ENCODE measurements at regions not wholly inside any gene's neighbourhood (a gene's known extent, or its start where the extent isn't known, plus 50 kb on each side); places are given as distances from the start of the nearest gene placed in this dataset.

DNA sequence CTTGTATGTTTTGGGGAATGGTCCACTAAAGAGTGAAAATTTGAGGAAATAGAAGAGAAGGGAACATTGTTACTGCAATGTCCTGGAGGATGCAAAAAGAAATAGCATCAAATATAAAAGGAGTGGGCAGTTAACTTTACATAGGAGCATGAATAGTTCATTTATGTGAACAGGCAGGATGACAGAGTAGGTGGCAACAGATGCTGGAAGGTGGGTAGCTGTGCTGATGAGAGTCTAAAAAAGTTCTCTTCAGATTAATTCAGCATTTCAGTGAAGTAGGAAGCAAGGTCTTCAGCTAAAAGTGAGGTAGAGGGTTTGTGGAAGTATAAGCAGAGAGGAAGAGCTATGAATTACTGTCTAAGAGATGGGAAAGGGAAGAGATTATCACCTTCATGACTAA is 276.5 kb downstream of the KIF2B start:
- Histone ChIP-seq H3K9me3 (no peaks in the 10 kb centered on the region), H3K27ac (no peak overlapping the region), H3K4me1 (replicated peaks) (no peaks in the 10 kb centered on the region), H3K36me3 (no peaks in the 10 kb centered on the region), H3K27me3 (replicated peaks; ENCODE audit: insufficient read depth) (no peaks in the 10 kb centered on the region), H3K4me3 (no peak overlapping the region)
- TF ChIP-seq, protein P1, sequence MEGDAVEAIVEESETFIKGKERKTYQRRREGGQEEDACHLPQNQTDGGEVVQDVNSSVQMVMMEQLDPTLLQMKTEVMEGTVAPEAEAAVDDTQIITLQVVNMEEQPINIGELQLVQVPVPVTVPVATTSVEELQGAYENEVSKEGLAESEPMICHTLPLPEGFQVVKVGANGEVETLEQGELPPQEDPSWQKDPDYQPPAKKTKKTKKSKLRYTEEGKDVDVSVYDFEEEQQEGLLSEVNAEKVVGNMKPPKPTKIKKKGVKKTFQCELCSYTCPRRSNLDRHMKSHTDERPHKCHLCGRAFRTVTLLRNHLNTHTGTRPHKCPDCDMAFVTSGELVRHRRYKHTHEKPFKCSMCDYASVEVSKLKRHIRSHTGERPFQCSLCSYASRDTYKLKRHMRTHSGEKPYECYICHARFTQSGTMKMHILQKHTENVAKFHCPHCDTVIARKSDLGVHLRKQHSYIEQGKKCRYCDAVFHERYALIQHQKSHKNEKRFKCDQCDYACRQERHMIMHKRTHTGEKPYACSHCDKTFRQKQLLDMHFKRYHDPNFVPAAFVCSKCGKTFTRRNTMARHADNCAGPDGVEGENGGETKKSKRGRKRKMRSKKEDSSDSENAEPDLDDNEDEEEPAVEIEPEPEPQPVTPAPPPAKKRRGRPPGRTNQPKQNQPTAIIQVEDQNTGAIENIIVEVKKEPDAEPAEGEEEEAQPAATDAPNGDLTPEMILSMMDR (IDR thresholded peaks at IDR 0.05) = no peak
- TF ChIP-seq POLR2A (IDR thresholded peaks at IDR 0.05) (no peak), POLR2AphosphoS5 (IDR thresholded peaks at IDR 0.05) (no peak)
- DNase-seq (ENCODE audit: low spot score) = no peak
- intact Hi-C loops (cut with DNase I) = no loop called here

DNA sequence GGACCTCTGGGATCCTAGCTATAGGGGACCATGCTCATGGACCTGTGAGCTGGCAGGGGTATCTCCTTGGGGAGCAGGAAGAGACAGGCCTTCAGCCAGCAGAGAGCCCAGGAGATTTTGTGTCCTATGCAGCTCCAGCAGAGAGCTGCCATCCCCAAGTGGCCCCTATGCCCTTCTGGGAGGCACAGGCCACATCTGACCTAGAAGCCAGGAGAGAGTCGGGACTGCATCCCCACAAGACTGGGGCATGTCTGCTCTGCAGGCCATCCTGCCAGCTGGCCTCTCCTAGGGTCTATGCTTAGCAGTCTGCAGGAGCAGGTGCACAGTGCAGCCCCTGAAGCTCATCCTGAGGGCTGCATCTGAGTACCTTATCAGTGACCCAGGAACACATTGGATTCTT is 279.5 kb downstream of the KIF2B start:
- H3K9me3 ChIP-seq = no peaks in the 10 kb centered on the region
- TF ChIP-seq, protein P1 (IDR thresholded peaks at IDR 0.05) = no peak
- TF ChIP-seq POLR2A (IDR thresholded peaks at IDR 0.05) (no peak), POLR2AphosphoS5 (IDR thresholded peaks at IDR 0.05) (no peak)
- 100% methylated on average over 1 of the region's 1 CpG for WGBS
- H3K27me3 ChIP-seq (replicated peaks; ENCODE audit: insufficient read depth) = no peaks in the 10 kb centered on the region
- H3K4me1 ChIP-seq (replicated peaks) = no peaks in the 10 kb centered on the region
- H3K36me3 ChIP-seq = no peaks in the 10 kb centered on the region
- H3K4me3 ChIP-seq = no peak overlapping the region
- no peak for DNase-seq (ENCODE audit: low spot score)
- intact Hi-C loops (cut with DNase I) = no loop called here
- H3K27ac ChIP-seq = no peak overlapping the region

DNA sequence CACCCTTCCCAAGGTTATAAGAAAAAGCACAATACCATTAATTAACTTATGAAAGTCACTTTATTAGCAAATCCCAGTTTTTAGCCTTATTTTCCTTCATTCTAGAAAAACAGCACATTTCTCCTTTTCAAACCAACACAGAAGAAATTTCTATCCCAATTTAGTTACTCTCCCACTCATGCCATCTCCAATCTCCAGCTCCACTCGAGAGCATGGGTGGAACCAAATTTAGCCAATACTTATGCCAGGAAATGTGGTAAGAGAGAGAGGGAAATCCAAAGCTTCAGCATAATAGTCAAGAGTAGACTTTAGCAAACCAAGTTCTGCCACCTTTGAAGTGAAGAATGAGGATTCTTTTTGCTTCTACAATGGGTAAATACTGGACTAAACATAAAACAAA is 288.8 kb downstream of the KIF2B start:
- no peak for TF ChIP-seq POLR2AphosphoS5 (IDR thresholded peaks at IDR 0.05)
- TF ChIP-seq, protein P1 (IDR thresholded peaks at IDR 0.05) = no peak
- no peak for TF ChIP-seq POLR2A (IDR thresholded peaks at IDR 0.05)
- 33% methylated on average over 1 of the region's 1 CpG for WGBS
- Histone ChIP-seq H3K4me3 (no peak overlapping the region), H3K9me3 (no peaks in the 10 kb centered on the region), H3K27me3 (replicated peaks; ENCODE audit: insufficient read depth) (no peaks in the 10 kb centered on the region), H3K27ac (no peak overlapping the region), H3K36me3 (no peaks in the 10 kb centered on the region), H3K4me1 (replicated peaks) (no peaks in the 10 kb centered on the region)
- DNase-seq (ENCODE audit: low spot score) = no peak
- intact Hi-C loops (cut with DNase I) = no loop called here

GRCh38 chr17:54117452-54117851 is 294.7 kb downstream of the KIF2B start:
- Histone ChIP-seq H3K27ac (no peak overlapping the region), H3K9me3 (no peaks in the 10 kb centered on the region), H3K4me1 (replicated peaks) (no peaks in the 10 kb centered on the region), H3K4me3 (no peak overlapping the region), H3K36me3 (no peaks in the 10 kb centered on the region), H3K27me3 (replicated peaks; ENCODE audit: insufficient read depth) (no peaks in the 10 kb centered on the region)
- no peak for DNase-seq (ENCODE audit: low spot score)
- TF ChIP-seq, protein P1 (IDR thresholded peaks at IDR 0.05) = no peak
- TF ChIP-seq POLR2AphosphoS5 (IDR thresholded peaks at IDR 0.05) (no peak), POLR2A (IDR thresholded peaks at IDR 0.05) (no peak)
- intact Hi-C loops (cut with DNase I) = no loop called here
- 63% methylated on average over 3 of the region's 3 CpGs for WGBS

DNA sequence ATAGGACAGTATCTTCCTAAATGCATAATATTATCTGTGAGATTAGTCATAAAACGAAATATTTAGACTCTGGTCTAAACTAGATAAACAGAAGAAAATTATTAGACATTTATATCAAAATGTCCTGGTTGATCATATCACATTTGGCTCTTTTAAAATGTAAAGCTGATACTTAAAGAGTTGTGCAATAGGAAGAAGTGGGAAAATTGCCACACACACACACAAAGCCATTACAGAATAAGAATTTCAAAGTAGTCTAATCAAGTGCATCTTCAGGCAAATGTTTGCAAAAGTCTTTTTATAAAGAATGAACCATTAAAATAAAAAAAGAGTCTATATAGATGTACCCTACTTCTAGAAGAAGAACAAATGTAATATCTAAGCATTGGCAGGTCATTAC is 301.7 kb downstream of the KIF2B start:
- Histone ChIP-seq H3K27me3 (replicated peaks; ENCODE audit: insufficient read depth) (no peaks in the 10 kb centered on the region), H3K9me3 (no peaks in the 10 kb centered on the region), H3K36me3 (no peaks in the 10 kb centered on the region), H3K27ac (no peak overlapping the region), H3K4me3 (no peak overlapping the region), H3K4me1 (replicated peaks) (no peaks in the 10 kb centered on the region)
- WGBS = 5% methylated on average over 1 of the region's 1 CpG
- DNase-seq (ENCODE audit: low spot score) = no peak
- TF ChIP-seq POLR2A (IDR thresholded peaks at IDR 0.05) = no peak
- TF ChIP-seq, protein P1 (IDR thresholded peaks at IDR 0.05) = no peak
- no peak for TF ChIP-seq POLR2AphosphoS5 (IDR thresholded peaks at IDR 0.05)
- intact Hi-C loops (cut with DNase I) = no loop called here

All from prostate gland (tissue), 2 donors.